ENCODE measurements at regions not wholly inside any gene's neighbourhood (a gene's known extent, or its start where the extent isn't known, plus 50 kb on each side); places are given as distances from the start of the nearest gene placed in this dataset.

DNA sequence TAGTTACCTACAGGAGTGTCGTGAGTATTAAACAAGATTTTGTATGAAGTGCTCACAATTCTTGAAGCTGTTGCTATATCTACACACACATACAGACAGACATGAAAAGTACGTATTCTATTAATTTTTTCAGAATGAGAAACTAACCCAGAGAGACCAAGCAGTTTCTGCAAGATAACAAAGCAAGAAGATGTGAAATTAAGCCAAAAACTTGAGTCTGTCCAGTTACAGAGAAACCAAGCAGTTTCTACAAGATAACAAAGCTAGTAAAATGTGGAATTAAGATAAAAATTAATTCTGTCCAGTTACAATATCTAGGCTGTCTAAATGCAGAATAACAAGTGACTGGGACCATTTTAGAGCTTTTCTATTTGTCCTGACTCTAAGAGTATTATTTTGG, 132.4 kb downstream of the ALG10B start:
- TF ChIP-seq, protein P1, sequence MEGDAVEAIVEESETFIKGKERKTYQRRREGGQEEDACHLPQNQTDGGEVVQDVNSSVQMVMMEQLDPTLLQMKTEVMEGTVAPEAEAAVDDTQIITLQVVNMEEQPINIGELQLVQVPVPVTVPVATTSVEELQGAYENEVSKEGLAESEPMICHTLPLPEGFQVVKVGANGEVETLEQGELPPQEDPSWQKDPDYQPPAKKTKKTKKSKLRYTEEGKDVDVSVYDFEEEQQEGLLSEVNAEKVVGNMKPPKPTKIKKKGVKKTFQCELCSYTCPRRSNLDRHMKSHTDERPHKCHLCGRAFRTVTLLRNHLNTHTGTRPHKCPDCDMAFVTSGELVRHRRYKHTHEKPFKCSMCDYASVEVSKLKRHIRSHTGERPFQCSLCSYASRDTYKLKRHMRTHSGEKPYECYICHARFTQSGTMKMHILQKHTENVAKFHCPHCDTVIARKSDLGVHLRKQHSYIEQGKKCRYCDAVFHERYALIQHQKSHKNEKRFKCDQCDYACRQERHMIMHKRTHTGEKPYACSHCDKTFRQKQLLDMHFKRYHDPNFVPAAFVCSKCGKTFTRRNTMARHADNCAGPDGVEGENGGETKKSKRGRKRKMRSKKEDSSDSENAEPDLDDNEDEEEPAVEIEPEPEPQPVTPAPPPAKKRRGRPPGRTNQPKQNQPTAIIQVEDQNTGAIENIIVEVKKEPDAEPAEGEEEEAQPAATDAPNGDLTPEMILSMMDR (IDR thresholded peaks at IDR 0.05), result no peak
- TF ChIP-seq POLR2A (IDR thresholded peaks at IDR 0.05), result no peak
- no peak for TF ChIP-seq POLR2AphosphoS5 (IDR thresholded peaks at IDR 0.05)

All from breast epithelium (tissue), 3 donors.